Osteocyte (in vitro differentiated cells): ENCODE measurements at regions not wholly inside any gene's neighbourhood (a gene's known extent, or its start where the extent isn't known, plus 50 kb on each side); places are given as distances from the start of the nearest gene placed in this dataset.
A peak's percentile ranks its signal among the peaks of the same experiment; 100 is the strongest.

Experiments
- DNase-seq: peaks from one replicate; pipeline ENCODE4 v3.0.0; 2021; ENCODE audit warnings: mixed read lengths; ENCODE audit not compliant: unreplicated experiment; ENCODE audit errors: extremely low spot score
- H3K27ac Mint-ChIP-seq: one replicate; pipeline ENCODE4 v1.8.0; 2021; ENCODE audit warnings: mild to moderate bottlenecking, mixed read lengths; ENCODE audit not compliant: unreplicated experiment
- H3K27me3 Mint-ChIP-seq: one replicate; pipeline ENCODE4 v1.8.0; 2021; ENCODE audit warnings: mixed read lengths; ENCODE audit not compliant: unreplicated experiment
- H3K36me3 Mint-ChIP-seq: one replicate; pipeline ENCODE4 v1.8.0; 2021; ENCODE audit warnings: mixed read lengths; ENCODE audit not compliant: unreplicated experiment
- H3K4me1 Mint-ChIP-seq: one replicate; pipeline ENCODE4 v1.8.0; 2021; ENCODE audit warnings: mixed read lengths; ENCODE audit not compliant: unreplicated experiment
- H3K4me3 Mint-ChIP-seq: one replicate; pipeline ENCODE4 v1.8.0; 2021; ENCODE audit warnings: mild to moderate bottlenecking, moderate library complexity, mixed read lengths; ENCODE audit not compliant: unreplicated experiment
- H3K9me3 Mint-ChIP-seq: one replicate; pipeline ENCODE4 v1.8.0; 2021; ENCODE audit warnings: mixed read lengths; ENCODE audit not compliant: unreplicated experiment
- CTCF ChIP-seq: fragments of 200-600 bp; sonication (generic); IDR thresholded peaks from 2 replicates; pipeline ENCODE4 v1.5.0; 2021; ENCODE audit warnings: antibody characterized with exemption, mild to moderate bottlenecking, moderate library complexity

DNA sequence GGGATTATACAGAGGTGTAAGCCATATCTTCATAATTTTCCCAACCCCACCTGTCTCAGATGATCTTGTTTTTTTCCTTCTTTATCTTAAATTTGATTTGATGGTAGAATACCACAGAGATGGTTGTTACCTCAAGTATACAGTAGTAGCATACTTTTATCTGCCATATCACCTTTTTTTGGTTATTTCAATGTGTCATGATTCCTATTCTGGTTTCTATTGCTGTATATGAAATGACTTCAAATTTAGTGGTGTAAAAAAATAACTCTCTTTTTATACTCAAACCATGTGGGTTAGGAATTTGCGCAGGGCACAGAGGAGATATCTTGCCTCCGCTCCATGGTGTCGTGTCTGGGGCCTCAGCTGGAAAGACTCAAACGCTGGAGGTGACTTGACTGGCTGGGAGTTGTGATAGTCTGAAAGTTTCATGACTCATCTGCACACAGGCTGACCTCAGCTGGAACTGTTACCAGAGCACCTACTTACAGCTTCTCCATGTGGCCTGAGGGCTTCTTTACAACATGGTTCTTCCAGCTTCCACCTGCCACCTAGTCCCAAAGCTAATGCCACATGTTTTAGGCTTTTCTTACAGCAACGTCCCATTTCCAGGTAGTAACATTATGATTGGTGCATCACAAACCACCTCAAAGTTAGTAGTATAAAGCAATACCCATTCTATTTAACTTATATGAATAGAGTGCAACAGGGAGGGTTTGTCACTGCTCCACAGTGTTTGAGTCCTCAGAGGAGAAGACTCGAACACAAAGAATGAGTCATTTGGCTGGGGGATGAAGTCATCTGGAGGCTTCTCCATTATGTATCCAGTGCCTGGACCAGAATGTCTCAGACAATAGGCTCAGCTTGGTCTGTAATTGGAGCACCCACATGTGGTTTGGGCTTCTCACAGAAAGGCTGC, 82.3 kb upstream of the XPO1 start:
- H3K9me3 Mint-ChIP-seq = no peaks in the 10 kb centered on the region
- no peak overlapping the region for H3K4me3 Mint-ChIP-seq
- H3K36me3 Mint-ChIP-seq = no peaks in the 10 kb centered on the region
- DNase-seq = no peak
- no peak for TF ChIP-seq CTCF
- H3K27ac Mint-ChIP-seq = peak overlapping the region; percentile 67
- peaks cover 43% of the 10 kb centered on the region for H3K4me1 Mint-ChIP-seq
- no peaks in the 10 kb centered on the region for H3K27me3 Mint-ChIP-seq

GRCh38 chr2:61619561-61619960, 81.4 kb upstream of the XPO1 start:
- Mint-ChIP-seq H3K27ac (peak overlapping the region; percentile 67), H3K9me3 (no peaks in the 10 kb centered on the region), H3K36me3 (no peaks in the 10 kb centered on the region), H3K27me3 (no peaks in the 10 kb centered on the region), H3K4me1 (peaks cover 43% of the 10 kb centered on the region), H3K4me3 (no peak overlapping the region)
- DNase-seq = no peak
- TF ChIP-seq CTCF = no peak

DNA sequence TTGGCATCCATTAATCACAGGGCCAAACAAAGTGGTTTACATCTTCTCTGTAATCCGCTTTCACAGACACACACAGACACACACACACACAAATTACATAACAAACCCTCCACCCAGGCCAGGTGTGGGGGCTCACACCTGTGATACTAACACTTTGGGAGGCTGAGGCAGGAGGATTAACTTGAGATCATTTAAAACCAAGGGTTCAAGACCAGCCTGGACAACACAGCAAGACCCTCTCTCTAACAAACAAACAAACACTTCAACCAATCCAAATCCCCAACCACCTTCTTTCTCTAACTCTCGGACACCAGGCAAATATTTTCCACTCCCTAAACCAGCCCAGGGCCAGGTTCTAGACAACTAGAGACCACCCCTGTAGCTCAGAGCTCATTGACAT, 79.5 kb upstream of the XPO1 start:
- no peak for DNase-seq
- H3K27ac Mint-ChIP-seq = no peak overlapping the region

GRCh38 chr2:61605245-61605644, 67.1 kb upstream of the XPO1 start:
- DNase-seq = no peak

More for the DNA sequence above, 79.5 kb upstream of the XPO1 start:
- TF ChIP-seq CTCF = no peak
- Mint-ChIP-seq H3K9me3 (no peaks in the 10 kb centered on the region), H3K4me1 (peaks cover 43% of the 10 kb centered on the region), H3K4me3 (no peak overlapping the region), H3K27me3 (no peaks in the 10 kb centered on the region), H3K36me3 (no peaks in the 10 kb centered on the region)

More at GRCh38 chr2:61605245-61605644, 67.1 kb upstream of the XPO1 start:
- Mint-ChIP-seq H3K4me3 (no peak overlapping the region), H3K27me3 (peaks cover 6% of the 10 kb centered on the region), H3K9me3 (no peaks in the 10 kb centered on the region), H3K36me3 (no peaks in the 10 kb centered on the region), H3K27ac (no peak overlapping the region), H3K4me1 (no peaks in the 10 kb centered on the region)
- TF ChIP-seq CTCF = no peak
